Keratinocyte (primary cell): ENCODE measurements at regions not wholly inside any gene's neighbourhood (a gene's known extent, or its start where the extent isn't known, plus 50 kb on each side); places are given as distances from the start of the nearest gene placed in this dataset.

ENCODE experiments used
- DNase-seq: peaks from one replicate; pipeline ENCODE4 v3.0.0-alpha.2; 2011; ENCODE audit warnings: low read depth, missing footprints, low spot score
- FAIRE-seq: peaks from 2 replicates; lab custom pipeline; 2011; peaks lifted over from hg19 to GRCh38; lab: Jason Lieb, UNC
- H2AFZ ChIP-seq: 2 replicates; pipeline ENCODE4 v1.6.0; 2012; ENCODE audit warnings: low read length, control low read depth, inconsistent platforms; ENCODE audit not compliant: control insufficient read depth
- H3K27ac ChIP-seq: 2 replicates; pipeline ENCODE4 v1.5.1; 2011; ENCODE audit warnings: low read length; ENCODE audit not compliant: control insufficient read depth, insufficient read depth
- H3K27me3 ChIP-seq: 3 replicates; pipeline ENCODE4 v1.6.0; 2011; ENCODE audit warnings: low read length; ENCODE audit not compliant: control insufficient read depth, insufficient read depth; ENCODE audit errors: extremely low read depth
- H3K36me3 ChIP-seq, 2 experiments: 2 replicates in 1 of 2; 3 replicates in 1 of 2; pipeline ENCODE4 v1.5.1; 2011; ENCODE audit warnings: low read length in 2 of 2, mild to moderate bottlenecking in 1 of 2; ENCODE audit not compliant: control insufficient read depth in 2 of 2, insufficient read depth in 2 of 2; ENCODE audit errors: extremely low read depth in 1 of 2
- H3K4me1 ChIP-seq: 3 replicates; pipeline ENCODE4 v1.5.1; 2011; ENCODE audit warnings: low read length; ENCODE audit not compliant: control insufficient read depth, insufficient read depth; ENCODE audit errors: extremely low read depth
- H3K4me2 ChIP-seq: 3 replicates; pipeline ENCODE4 v1.6.0; 2011; ENCODE audit warnings: low read depth, low read length; ENCODE audit not compliant: control insufficient read depth, insufficient read depth; ENCODE audit errors: extremely low read depth
- H3K4me3 ChIP-seq, 3 experiments: fragments of 200-600 bp in 1 of 3; sonication (generic) in 1 of 3; 2 replicates in 2 of 3; 3 replicates in 1 of 3; pipeline ENCODE4 v1.5.1; 2011 to 2016; ENCODE audit warnings: low read length in 3 of 3, mild to moderate bottlenecking in 3 of 3, control low read depth in 2 of 3, inconsistent platforms in 1 of 3, low read depth in 1 of 3, mixed read lengths in 1 of 3, mixed run types in 1 of 3, moderate library complexity in 1 of 3; ENCODE audit not compliant: control insufficient read depth in 2 of 3, insufficient read depth in 2 of 3; ENCODE audit errors: extremely low read depth in 1 of 3
- H3K79me2 ChIP-seq: 2 replicates; pipeline ENCODE4 v1.6.0; 2012; ENCODE audit warnings: low read length; ENCODE audit not compliant: control insufficient read depth, insufficient read depth
- H3K9ac ChIP-seq: 3 replicates; pipeline ENCODE4 v1.6.0; 2011; ENCODE audit warnings: low read length; ENCODE audit not compliant: control insufficient read depth, insufficient read depth; ENCODE audit errors: extremely low read depth
- H3K9me1 ChIP-seq: 3 replicates; pipeline ENCODE4 v1.6.0; 2011; ENCODE audit warnings: low read length; ENCODE audit not compliant: control insufficient read depth, insufficient read depth; ENCODE audit errors: extremely low read depth
- H3K9me3 ChIP-seq: 2 replicates; pipeline ENCODE4 v1.5.1; 2012; ENCODE audit warnings: low read depth, low read length; ENCODE audit not compliant: control insufficient read depth
- H4K20me1 ChIP-seq: 3 replicates; pipeline ENCODE4 v1.6.0; 2011; ENCODE audit warnings: low read length; ENCODE audit not compliant: control insufficient read depth, insufficient read depth; ENCODE audit errors: extremely low read depth
- EZH2 ChIP-seq: IDR thresholded peaks from one replicate; pipeline ENCODE4 v1.6.1; 2012; ENCODE audit warnings: inconsistent platforms, mild to moderate bottlenecking, low read length, moderate library complexity
- dilution Hi-C: fragments of 300-500 bp; cut with MboI; formaldehyde crosslinking; loops from one replicate; pipeline ENCODE4 v1.7.0; 2020; ENCODE audit warnings: low sequenced_read_pairs; ENCODE audit not compliant: extremely low pct_ligation_motif_present
- TF ChIP-seq, protein P1 (sequence below), 3 experiments: IDR thresholded peaks in 1 of 3; conservative IDR thresholded peaks in 1 of 3; optimal IDR thresholded peaks in 1 of 3; 2 replicates in 2 of 3; 3 replicates in 1 of 3; pipeline versions ENCODE3 to v1.5.1; 2011; ENCODE audit warnings: low read length in 3 of 3, mild to moderate bottlenecking in 3 of 3, moderate library complexity in 2 of 3, control low read depth in 1 of 3, inconsistent platforms in 1 of 3; ENCODE audit not compliant: insufficient read depth in 2 of 3; ENCODE audit errors: extremely low read depth in 1 of 3

DNA sequence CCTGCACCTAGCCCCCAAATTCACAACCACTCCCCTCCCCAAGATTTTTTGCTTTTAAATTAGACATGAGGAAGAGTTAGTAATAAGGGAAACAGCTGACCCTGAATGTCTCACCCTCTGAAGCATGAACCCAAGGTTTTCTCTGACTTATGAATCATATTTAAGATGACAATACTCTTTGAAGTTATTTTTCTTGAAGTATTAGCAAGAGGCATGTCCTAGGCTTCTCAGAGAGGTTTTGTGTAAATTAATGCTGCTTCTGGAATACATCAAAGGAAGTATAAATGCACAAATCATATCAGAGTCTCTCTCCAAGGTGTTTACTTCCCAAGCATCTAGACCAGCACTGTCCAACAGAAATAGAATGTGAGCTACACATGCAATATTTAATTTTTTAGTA is 408.1 kb upstream of the MARCKS start:
- no peak overlapping the region for H3K4me3 ChIP-seq
- H4K20me1 ChIP-seq = no peaks in the 10 kb centered on the region
- TF ChIP-seq, protein P1, sequence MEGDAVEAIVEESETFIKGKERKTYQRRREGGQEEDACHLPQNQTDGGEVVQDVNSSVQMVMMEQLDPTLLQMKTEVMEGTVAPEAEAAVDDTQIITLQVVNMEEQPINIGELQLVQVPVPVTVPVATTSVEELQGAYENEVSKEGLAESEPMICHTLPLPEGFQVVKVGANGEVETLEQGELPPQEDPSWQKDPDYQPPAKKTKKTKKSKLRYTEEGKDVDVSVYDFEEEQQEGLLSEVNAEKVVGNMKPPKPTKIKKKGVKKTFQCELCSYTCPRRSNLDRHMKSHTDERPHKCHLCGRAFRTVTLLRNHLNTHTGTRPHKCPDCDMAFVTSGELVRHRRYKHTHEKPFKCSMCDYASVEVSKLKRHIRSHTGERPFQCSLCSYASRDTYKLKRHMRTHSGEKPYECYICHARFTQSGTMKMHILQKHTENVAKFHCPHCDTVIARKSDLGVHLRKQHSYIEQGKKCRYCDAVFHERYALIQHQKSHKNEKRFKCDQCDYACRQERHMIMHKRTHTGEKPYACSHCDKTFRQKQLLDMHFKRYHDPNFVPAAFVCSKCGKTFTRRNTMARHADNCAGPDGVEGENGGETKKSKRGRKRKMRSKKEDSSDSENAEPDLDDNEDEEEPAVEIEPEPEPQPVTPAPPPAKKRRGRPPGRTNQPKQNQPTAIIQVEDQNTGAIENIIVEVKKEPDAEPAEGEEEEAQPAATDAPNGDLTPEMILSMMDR (optimal IDR thresholded peaks at IDR 0.05 in 1 of 3, IDR thresholded peaks at IDR 0.05 in 1 of 3, conservative IDR thresholded peaks at IDR 0.05 in 1 of 3; ENCODE audit: extremely low read depth in 1 of 3, insufficient read depth in 2 of 3, low read length in 3 of 3) = no peak
- no peak for TF ChIP-seq EZH2
- no peaks in the 10 kb centered on the region for H3K27me3 ChIP-seq
- H3K9ac ChIP-seq = no peak overlapping the region
- no peaks in the 10 kb centered on the region for H3K36me3 ChIP-seq
- H3K4me1 ChIP-seq = peaks cover 39% of the 10 kb centered on the region
- no peak for DNase-seq
- FAIRE-seq = peak; percentile 48
- H3K79me2 ChIP-seq = no peaks in the 10 kb centered on the region
- no peaks in the 10 kb centered on the region for H3K9me1 ChIP-seq
- no peaks in the 10 kb centered on the region for H3K9me3 ChIP-seq
- H3K27ac ChIP-seq = peak overlapping the region; percentile 50
- no peak overlapping the region for H3K4me2 ChIP-seq
- H2AFZ ChIP-seq = no peak overlapping the region
- dilution Hi-C loops = no loop called here

DNA sequence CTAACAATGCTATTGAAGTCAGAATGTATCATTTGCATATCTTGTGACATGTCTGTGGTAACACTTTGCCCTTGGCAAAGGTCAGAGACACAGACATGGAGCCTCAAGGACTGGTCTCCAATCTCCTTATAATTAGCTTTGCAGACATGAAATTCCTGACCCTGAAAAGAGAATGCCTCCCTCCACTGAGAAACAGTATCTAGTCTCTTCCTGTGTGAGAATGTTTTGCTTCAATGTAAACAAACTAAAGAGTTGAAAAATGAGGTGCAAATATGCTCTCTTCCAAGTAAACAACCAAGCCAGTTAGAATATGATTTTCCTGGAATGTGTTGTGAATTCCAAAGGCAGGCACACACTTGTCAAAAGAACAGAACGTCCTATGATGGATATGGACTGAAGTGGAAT is 407.1 kb upstream of the MARCKS start:
- Histone ChIP-seq H3K9me3 (no peaks in the 10 kb centered on the region), H3K9me1 (no peaks in the 10 kb centered on the region), H3K36me3 (no peaks in the 10 kb centered on the region), H3K27me3 (no peaks in the 10 kb centered on the region), H3K27ac (peak overlapping the region; percentile 50), H3K4me1 (peaks cover 39% of the 10 kb centered on the region), H2AFZ (no peak overlapping the region), H3K4me2 (peak overlapping the region; percentile 41), H4K20me1 (no peaks in the 10 kb centered on the region), H3K79me2 (no peaks in the 10 kb centered on the region), H3K9ac (no peak overlapping the region), H3K4me3 (no peak overlapping the region)
- DNase-seq (no peak), FAIRE-seq (peak; percentile 84)
- TF ChIP-seq, protein P1 (optimal IDR thresholded peaks at IDR 0.05 in 1 of 3, IDR thresholded peaks at IDR 0.05 in 1 of 3, conservative IDR thresholded peaks at IDR 0.05 in 1 of 3; ENCODE audit: extremely low read depth in 1 of 3, insufficient read depth in 2 of 3, low read length in 3 of 3) = no peak
- TF ChIP-seq EZH2 = no peak
- dilution Hi-C loops = no loop called here
